Bronchial epithelial cell (primary cell): ENCODE measurements at regions not wholly inside any gene's neighbourhood (a gene's known extent, or its start where the extent isn't known, plus 50 kb on each side); places are given as distances from the start of the nearest gene placed in this dataset.

Experiments
- DNase-seq: peaks from one replicate; pipeline ENCODE4 v3.0.0-alpha.2; 2010; ENCODE audit warnings: low read depth
- FAIRE-seq: peaks from 2 replicates; lab custom pipeline; 2011; peaks lifted over from hg19 to GRCh38; lab: Jason Lieb, UNC
- H3K27me3 ChIP-seq: 2 replicates; pipeline ENCODE4 v1.5.1; 2011; ENCODE audit warnings: low read length; ENCODE audit not compliant: control insufficient read depth, insufficient read depth
- H3K36me3 ChIP-seq: 2 replicates; pipeline ENCODE4 v1.5.1; 2011; ENCODE audit warnings: low read length; ENCODE audit not compliant: control insufficient read depth, insufficient read depth
- H3K4me3 ChIP-seq: 2 replicates; pipeline ENCODE4 v1.5.1; 2011; ENCODE audit warnings: mild to moderate bottlenecking, low read depth, low read length, control low read depth
- TF ChIP-seq, protein P1 (sequence below): IDR thresholded peaks from 2 replicates; pipeline ENCODE4 v1.5.1; 2011; ENCODE audit warnings: mild to moderate bottlenecking, moderate library complexity, low read length, control low read depth, inconsistent platforms; ENCODE audit not compliant: insufficient read depth, severe bottlenecking

DNA sequence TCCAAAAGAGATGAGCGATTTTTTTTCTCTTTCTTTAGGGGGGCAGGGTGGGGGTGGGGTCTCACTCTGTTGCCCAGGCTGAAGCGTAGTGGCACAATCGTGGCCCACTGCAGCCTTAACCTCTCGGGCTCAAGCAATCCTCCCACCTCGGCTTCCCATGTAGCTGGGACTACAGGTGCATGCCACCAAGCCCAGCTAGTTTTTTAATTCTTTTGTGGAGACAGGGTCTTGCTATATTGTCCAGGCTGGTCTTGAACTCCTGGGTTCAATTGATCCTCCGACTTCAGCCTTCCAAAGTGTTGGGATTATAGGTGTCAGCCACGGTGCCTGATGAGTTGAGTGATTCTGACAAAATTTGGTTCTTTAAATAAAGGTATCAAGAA is 127.0 kb downstream of the ARRDC3 start:
- FAIRE-seq = no peak
- Histone ChIP-seq H3K4me3 (no peak overlapping the region), H3K27me3 (no peaks in the 10 kb centered on the region), H3K36me3 (no peaks in the 10 kb centered on the region)
- DNase-seq = no peak
- TF ChIP-seq, protein P1, sequence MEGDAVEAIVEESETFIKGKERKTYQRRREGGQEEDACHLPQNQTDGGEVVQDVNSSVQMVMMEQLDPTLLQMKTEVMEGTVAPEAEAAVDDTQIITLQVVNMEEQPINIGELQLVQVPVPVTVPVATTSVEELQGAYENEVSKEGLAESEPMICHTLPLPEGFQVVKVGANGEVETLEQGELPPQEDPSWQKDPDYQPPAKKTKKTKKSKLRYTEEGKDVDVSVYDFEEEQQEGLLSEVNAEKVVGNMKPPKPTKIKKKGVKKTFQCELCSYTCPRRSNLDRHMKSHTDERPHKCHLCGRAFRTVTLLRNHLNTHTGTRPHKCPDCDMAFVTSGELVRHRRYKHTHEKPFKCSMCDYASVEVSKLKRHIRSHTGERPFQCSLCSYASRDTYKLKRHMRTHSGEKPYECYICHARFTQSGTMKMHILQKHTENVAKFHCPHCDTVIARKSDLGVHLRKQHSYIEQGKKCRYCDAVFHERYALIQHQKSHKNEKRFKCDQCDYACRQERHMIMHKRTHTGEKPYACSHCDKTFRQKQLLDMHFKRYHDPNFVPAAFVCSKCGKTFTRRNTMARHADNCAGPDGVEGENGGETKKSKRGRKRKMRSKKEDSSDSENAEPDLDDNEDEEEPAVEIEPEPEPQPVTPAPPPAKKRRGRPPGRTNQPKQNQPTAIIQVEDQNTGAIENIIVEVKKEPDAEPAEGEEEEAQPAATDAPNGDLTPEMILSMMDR = no peak

DNA sequence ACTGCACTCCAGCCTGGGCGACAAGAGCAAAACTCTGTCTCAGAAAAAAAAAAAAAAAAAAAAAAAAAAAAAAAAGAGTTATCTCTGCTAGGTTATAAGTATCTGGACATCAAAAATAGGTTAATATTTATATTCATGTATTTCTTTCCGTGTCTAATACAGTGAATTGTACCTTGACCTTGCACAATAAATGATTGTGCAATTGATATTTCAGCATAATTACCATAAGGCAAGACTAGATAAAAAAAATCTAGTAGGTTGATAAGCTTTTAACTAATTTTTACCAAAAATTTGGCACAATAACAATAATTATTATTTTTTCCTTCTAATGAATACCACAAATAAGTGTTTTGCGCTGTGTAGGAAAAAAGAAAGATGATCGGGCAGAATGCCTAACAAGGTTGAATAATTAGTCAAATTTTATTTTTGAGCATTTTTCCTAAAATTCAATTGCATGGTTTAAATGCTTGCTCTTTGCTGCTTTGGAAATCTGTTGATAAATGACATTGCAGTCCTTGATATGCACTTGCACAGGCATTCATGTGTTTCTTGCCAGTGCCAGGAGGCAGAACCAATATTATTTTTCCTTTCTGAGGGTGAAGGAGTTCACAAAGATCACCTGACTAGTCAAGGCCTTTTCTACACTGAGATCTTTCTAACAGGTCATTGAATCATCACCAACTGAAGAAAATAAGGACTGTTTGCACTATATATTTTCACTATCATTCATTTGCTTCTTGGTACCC is 127.5 kb downstream of the ARRDC3 start:
- no peaks in the 10 kb centered on the region for H3K36me3 ChIP-seq
- no peak overlapping the region for H3K4me3 ChIP-seq
- TF ChIP-seq, protein P1 = no peak
- FAIRE-seq (no peak), DNase-seq (no peak)
- no peaks in the 10 kb centered on the region for H3K27me3 ChIP-seq

DNA sequence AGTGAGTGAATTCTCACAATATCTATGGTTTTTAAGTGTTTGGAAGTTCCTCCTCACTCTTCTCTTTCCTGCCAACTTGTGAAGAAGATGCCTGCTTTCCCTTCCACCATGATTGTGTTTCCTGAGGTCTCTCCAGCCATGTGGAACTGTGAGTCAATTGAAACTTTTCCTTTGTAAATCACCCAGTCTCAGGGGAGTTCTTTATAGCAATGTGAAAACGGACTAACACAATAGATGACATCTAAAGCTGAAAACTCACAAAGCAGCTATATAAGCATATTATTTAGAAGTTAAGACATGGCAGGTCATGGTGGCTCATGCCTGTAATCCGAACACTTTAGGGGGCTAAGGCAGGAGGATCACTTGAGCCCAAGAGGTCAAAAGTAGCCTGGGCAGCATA is 130.2 kb downstream of the ARRDC3 start:
- TF ChIP-seq, protein P1 = no peak
- Histone ChIP-seq H3K4me3 (no peak overlapping the region), H3K36me3 (no peaks in the 10 kb centered on the region), H3K27me3 (no peaks in the 10 kb centered on the region)
- no peak for DNase-seq
- FAIRE-seq = no peak

DNA sequence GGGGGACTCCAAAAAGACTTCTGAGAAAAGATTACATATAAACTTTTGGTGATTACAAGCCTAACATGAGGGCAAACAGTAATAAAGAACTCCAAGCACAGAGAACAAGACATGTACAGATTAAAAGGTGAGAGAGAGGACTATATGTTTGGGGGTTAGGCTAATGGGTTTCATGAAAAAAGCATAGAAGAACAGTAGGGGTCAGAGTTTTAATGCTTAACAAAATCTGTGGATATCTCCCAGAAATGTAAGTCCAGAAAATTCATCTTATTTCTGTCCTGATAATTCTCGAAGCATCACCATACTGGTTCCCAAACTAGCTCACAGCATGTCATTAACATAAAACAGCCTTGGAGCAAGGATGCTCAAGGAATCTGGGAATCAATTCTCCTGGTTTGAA is 137.2 kb downstream of the ARRDC3 start:
- TF ChIP-seq, protein P1 = no peak
- H3K36me3 ChIP-seq = no peaks in the 10 kb centered on the region
- no peak for FAIRE-seq
- no peak overlapping the region for H3K4me3 ChIP-seq
- no peaks in the 10 kb centered on the region for H3K27me3 ChIP-seq
- no peak for DNase-seq

DNA sequence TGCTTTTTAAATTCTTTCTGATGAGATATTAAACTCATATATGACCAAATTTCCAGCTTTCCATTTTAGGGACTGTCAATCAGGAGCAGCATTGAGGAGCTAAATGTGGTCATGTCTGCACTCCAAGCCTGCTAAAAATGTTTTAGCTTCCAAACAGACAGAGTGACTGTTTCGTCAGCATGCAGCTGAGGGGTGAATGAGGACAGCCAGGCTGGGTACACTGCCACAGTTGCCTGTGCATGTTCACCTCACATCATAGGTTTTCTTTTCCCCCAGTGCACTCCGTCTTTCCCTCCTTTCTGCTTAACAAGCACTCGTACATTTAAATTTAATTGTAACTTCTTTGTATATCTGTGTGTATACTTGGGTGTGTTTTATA is 138.1 kb downstream of the ARRDC3 start:
- TF ChIP-seq, protein P1 = no peak
- Histone ChIP-seq H3K27me3 (no peaks in the 10 kb centered on the region), H3K4me3 (no peak overlapping the region), H3K36me3 (no peaks in the 10 kb centered on the region)
- FAIRE-seq (no peak), DNase-seq (no peak)
